ENCODE measurements at regions not wholly inside any gene's neighbourhood (a gene's known extent, or its start where the extent isn't known, plus 50 kb on each side); places are given as distances from the start of the nearest gene placed in this dataset.

DNA sequence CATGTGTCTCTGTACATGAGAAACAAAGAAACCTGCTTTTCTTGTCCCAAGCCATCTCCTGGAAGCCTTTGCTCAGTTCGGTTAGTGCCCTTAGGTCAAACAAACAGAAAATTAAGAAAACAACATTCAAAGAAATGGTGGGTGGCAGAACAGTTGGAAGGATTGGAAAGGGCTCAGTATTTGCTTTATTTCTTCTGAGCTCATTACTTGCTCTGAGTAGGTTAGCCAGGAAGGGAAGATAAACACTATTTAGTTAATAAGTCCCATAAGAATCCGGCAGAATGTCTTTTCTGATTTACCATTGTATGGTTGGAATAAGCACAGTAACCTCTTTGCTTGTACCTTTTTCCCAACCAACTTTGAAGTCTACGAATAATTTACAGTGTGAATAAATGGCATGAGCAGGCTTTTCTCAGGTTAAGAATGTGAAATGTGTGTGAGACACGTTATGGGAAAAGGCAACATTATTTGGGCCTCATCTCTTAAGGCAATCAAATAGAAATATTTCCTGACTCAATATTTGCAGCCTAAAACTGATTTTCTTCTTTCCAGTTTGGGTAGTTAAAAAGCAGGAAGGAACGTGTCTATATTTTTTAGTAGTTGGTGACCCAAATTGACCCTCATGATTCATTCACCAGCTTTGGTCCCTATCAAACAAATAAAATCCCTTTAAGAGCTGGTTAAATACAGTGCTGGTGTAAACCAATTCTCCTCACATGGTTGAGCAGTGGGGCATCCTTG lies 158.5 kb downstream of the DKK1 start:
- Histone ChIP-seq H3K27ac (ENCODE audit: low read length) (no peak overlapping the region), H3K36me3 (ENCODE audit: insufficient read depth, low read length) (no peaks in the 10 kb centered on the region), H3K9ac (ENCODE audit: low read length) (no peak overlapping the region), H3K27me3 (ENCODE audit: insufficient read depth, low read depth, low read length) (no peaks in the 10 kb centered on the region), H3K4me2 (ENCODE audit: low read length) (no peak overlapping the region), H3K4me3 (ENCODE audit: low read length) (no peak overlapping the region), H3F3A (ENCODE audit: insufficient read depth, low read length, poor library complexity, severe bottlenecking) (no peaks in the 10 kb centered on the region), H3K9me2 (ENCODE audit: insufficient read depth, low read length) (no peaks in the 10 kb centered on the region), H2AFZ (ENCODE audit: low read depth, low read length) (no peak overlapping the region), H4K20me1 (ENCODE audit: insufficient read depth) (no peaks in the 10 kb centered on the region), H3K9me3 (ENCODE audit: low read length) (no peaks in the 10 kb centered on the region), H3K79me2 (replicated peaks; ENCODE audit: insufficient read depth, low read length) (no peaks in the 10 kb centered on the region)
- TF ChIP-seq SMC3 (conservative IDR thresholded peaks at IDR 0.05; ENCODE audit: poor library complexity) (no peak), EZH2 (IDR thresholded peaks at IDR 0.05; ENCODE audit: borderline replicate concordance, insufficient read depth, low read length, poor library complexity, severe bottlenecking) (no peak), CTCF (IDR thresholded peaks at IDR 0.05; ENCODE audit: poor library complexity, severe bottlenecking) (no peak), RAD21 (conservative IDR thresholded peaks at IDR 0.05) (no peak)
- TF ChIP-seq, protein P1, sequence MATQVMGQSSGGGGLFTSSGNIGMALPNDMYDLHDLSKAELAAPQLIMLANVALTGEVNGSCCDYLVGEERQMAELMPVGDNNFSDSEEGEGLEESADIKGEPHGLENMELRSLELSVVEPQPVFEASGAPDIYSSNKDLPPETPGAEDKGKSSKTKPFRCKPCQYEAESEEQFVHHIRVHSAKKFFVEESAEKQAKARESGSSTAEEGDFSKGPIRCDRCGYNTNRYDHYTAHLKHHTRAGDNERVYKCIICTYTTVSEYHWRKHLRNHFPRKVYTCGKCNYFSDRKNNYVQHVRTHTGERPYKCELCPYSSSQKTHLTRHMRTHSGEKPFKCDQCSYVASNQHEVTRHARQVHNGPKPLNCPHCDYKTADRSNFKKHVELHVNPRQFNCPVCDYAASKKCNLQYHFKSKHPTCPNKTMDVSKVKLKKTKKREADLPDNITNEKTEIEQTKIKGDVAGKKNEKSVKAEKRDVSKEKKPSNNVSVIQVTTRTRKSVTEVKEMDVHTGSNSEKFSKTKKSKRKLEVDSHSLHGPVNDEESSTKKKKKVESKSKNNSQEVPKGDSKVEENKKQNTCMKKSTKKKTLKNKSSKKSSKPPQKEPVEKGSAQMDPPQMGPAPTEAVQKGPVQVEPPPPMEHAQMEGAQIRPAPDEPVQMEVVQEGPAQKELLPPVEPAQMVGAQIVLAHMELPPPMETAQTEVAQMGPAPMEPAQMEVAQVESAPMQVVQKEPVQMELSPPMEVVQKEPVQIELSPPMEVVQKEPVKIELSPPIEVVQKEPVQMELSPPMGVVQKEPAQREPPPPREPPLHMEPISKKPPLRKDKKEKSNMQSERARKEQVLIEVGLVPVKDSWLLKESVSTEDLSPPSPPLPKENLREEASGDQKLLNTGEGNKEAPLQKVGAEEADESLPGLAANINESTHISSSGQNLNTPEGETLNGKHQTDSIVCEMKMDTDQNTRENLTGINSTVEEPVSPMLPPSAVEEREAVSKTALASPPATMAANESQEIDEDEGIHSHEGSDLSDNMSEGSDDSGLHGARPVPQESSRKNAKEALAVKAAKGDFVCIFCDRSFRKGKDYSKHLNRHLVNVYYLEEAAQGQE (IDR thresholded peaks at IDR 0.05; ENCODE audit: borderline replicate concordance): no peak

GRCh38 chr10:52474265-52474664 lies 160.2 kb downstream of the DKK1 start:
- Histone ChIP-seq H3K9me3 (ENCODE audit: low read length) (no peaks in the 10 kb centered on the region), H3F3A (ENCODE audit: insufficient read depth, low read length, poor library complexity, severe bottlenecking) (no peaks in the 10 kb centered on the region), H3K9ac (ENCODE audit: low read length) (no peak overlapping the region), H3K4me3 (ENCODE audit: low read length) (no peak overlapping the region), H3K27me3 (ENCODE audit: insufficient read depth, low read depth, low read length) (no peaks in the 10 kb centered on the region), H3K36me3 (ENCODE audit: insufficient read depth, low read length) (no peaks in the 10 kb centered on the region), H3K4me2 (ENCODE audit: low read length) (no peak overlapping the region), H4K20me1 (ENCODE audit: insufficient read depth) (no peaks in the 10 kb centered on the region), H2AFZ (ENCODE audit: low read depth, low read length) (no peak overlapping the region), H3K9me2 (ENCODE audit: insufficient read depth, low read length) (no peaks in the 10 kb centered on the region), H3K79me2 (replicated peaks; ENCODE audit: insufficient read depth, low read length) (no peaks in the 10 kb centered on the region), H3K27ac (ENCODE audit: low read length) (no peak overlapping the region)
- TF ChIP-seq TAF1 (IDR thresholded peaks at IDR 0.05; ENCODE audit: low read depth): no peak
- TF ChIP-seq RAD21 (conservative IDR thresholded peaks at IDR 0.05): no peak
- TF ChIP-seq, protein P1 (IDR thresholded peaks at IDR 0.05; ENCODE audit: borderline replicate concordance): no peak
- no peak for TF ChIP-seq MXI1 (conservative IDR thresholded peaks at IDR 0.05; ENCODE audit: poor library complexity, severe bottlenecking)

Measured in neural cell (in vitro differentiated cells).